ENCODE measurements at regions not wholly inside any gene's neighbourhood (a gene's known extent, or its start where the extent isn't known, plus 50 kb on each side); places are given as distances from the start of the nearest gene placed in this dataset.

- DNase-seq (ENCODE audit: low spot score) = no peak
Observed at GRCh38 chr14:95382747-95383146, 63.0 kb upstream of the CLMN start.

- no peak for DNase-seq (ENCODE audit: low spot score)
Observed at GRCh38 chr14:95381726-95382125, 62.0 kb upstream of the CLMN start.

GRCh38 chr14:95380350-95381042 lies 60.8 kb upstream of the CLMN start:
- no peak for DNase-seq (ENCODE audit: low spot score)

- no peak for DNase-seq (ENCODE audit: low spot score)
Observed at GRCh38 chr14:95379634-95380033, 59.9 kb upstream of the CLMN start.

GRCh38 chr14:95375539-95376109 lies 55.9 kb upstream of the CLMN start:
- DNase-seq (ENCODE audit: low spot score) = no peak

GRCh38 chr14:95374239-95374997 lies 54.7 kb upstream of the CLMN start:
- DNase-seq (ENCODE audit: low spot score) = no peak

- DNase-seq (ENCODE audit: low spot score) = no peak
Observed at GRCh38 chr14:95370076-95370475, 50.4 kb upstream of the CLMN start.
